A549 (cell line): ENCODE measurements at regions not wholly inside any gene's neighbourhood (a gene's known extent, or its start where the extent isn't known, plus 50 kb on each side); places are given as distances from the start of the nearest gene placed in this dataset.

Experiments used
- CTCF ChIP-seq: fragments of >200 bp; sonication (Bioruptor Twin); formaldehyde crosslinking; IDR thresholded peaks from 3 replicates; pipeline ENCODE4 v1.5.1; 2016
- EP300 ChIP-seq, 2 experiments: fragments of >200 bp; sonication (Bioruptor Twin); formaldehyde crosslinking; IDR thresholded peaks; 2 replicates in 1 of 2; 3 replicates in 1 of 2; pipeline ENCODE4 v1.6.1; 2016 to 2017
- ESRRA ChIP-seq: fragments of 150-350 bp; IDR thresholded peaks from 2 replicates; pipeline ENCODE4 v1.6.1; 2014; ENCODE audit warnings: mild to moderate bottlenecking, low read length, borderline replicate concordance
- MAX ChIP-seq: IDR thresholded peaks from 2 replicates; pipeline ENCODE4 v1.6.1; 2012
- POLR2A ChIP-seq: IDR thresholded peaks from 2 replicates; pipeline ENCODE4 v1.6.1; 2012; ENCODE audit warnings: mild to moderate bottlenecking, low read length
- RCOR1 ChIP-seq: fragments of 150-350 bp; IDR thresholded peaks from 2 replicates; pipeline ENCODE4 v1.6.1; 2014; ENCODE audit warnings: antibody characterized with exemption, low read length, low read depth
- RNF2 ChIP-seq: fragments of 200-600 bp; sonication (generic); IDR thresholded peaks from 2 replicates; pipeline ENCODE4 v1.6.1; 2016; ENCODE audit warnings: low read depth, mild to moderate bottlenecking, antibody characterized with exemption, moderate library complexity, borderline replicate concordance
- TF ChIP-seq, protein P1 (sequence below): fragments of 250-450 bp; sonication (Bioruptor Pico); IDR thresholded peaks from 2 replicates; pipeline ENCODE4 v1.5.0; 2021; ENCODE audit warnings: mild to moderate bottlenecking, moderate library complexity, borderline replicate concordance
- TF ChIP-seq, protein P2 (sequence below): fragments of >200 bp; sonication (Bioruptor Twin); formaldehyde crosslinking; IDR thresholded peaks from 3 replicates; pipeline ENCODE4 v1.6.1; 2016

DNA sequence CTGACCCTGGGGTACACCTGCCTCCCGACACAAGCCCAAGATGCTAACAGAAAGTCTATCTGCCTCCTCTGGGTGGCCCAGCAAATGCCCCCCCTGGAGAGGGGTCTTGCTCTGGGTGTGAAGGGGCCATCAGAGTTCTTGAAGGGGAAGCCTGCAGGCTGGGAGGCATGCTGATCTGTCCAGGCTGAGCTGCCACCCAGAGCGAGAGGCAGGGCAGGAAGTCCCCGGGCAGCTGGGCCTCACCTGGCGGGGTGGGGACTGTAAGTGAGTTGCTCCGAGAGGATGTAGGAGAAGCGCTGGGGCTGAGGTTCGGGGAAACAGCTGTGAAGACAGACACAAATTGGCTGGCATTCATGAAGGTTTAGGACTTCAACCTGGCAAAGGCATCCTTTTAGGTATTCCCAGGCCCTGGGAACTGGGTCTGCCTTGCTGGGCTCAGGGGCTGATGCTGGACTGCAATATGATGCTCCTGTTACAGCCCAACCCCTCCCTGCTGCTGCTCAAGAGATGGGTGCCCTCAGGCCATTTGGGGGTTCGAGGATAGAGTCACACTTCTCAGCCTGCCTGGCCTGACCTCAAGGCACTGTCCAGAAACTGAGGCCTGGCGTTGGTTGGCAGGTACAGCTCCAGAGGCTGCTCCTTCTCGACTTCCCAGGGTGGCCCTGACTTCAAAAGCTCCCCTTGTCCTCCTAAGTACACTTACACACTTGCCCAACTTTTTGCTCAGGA lies 60.2 kb upstream of the LYVE1 start:
- TF ChIP-seq CTCF (no peak), POLR2A (no peak), RCOR1 (no peak), MAX (no peak), EP300 (IDR thresholded peaks at IDR 0.05) (no peak), ESRRA (no peak), RNF2 (no peak)
- TF ChIP-seq, protein P1, sequence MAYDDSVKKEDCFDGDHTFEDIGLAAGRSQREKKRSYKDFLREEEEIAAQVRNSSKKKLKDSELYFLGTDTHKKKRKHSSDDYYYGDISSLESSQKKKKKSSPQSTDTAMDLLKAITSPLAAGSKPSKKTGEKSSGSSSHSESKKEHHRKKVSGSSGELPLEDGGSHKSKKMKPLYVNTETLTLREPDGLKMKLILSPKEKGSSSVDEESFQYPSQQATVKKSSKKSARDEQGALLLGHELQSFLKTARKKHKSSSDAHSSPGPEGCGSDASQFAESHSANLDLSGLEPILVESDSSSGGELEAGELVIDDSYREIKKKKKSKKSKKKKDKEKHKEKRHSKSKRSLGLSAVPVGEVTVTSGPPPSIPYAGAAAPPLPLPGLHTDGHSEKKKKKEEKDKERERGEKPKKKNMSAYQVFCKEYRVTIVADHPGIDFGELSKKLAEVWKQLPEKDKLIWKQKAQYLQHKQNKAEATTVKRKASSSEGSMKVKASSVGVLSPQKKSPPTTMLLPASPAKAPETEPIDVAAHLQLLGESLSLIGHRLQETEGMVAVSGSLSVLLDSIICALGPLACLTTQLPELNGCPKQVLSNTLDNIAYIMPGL (CRISPR knock-in tag): no peak
- TF ChIP-seq, protein P2, sequence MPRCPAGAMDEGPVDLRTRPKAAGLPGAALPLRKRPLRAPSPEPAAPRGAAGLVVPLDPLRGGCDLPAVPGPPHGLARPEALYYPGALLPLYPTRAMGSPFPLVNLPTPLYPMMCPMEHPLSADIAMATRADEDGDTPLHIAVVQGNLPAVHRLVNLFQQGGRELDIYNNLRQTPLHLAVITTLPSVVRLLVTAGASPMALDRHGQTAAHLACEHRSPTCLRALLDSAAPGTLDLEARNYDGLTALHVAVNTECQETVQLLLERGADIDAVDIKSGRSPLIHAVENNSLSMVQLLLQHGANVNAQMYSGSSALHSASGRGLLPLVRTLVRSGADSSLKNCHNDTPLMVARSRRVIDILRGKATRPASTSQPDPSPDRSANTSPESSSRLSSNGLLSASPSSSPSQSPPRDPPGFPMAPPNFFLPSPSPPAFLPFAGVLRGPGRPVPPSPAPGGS: no peak
